GM23338 (cell line): ENCODE measurements at regions not wholly inside any gene's neighbourhood (a gene's known extent, or its start where the extent isn't known, plus 50 kb on each side); places are given as distances from the start of the nearest gene placed in this dataset.

Experiments used
- ATAC-seq: fragments of 200-7000 bp; cut with Tn5 transposase; 3 replicates; pipeline ENCODE4 v1.9.1; 2020
- DNase-seq: peaks from one replicate; pipeline ENCODE4 v3.0.0-alpha.2; 2015; ENCODE audit warnings: low spot score
- H2AFZ ChIP-seq: fragments of 200-600 bp; sonication (generic); 2 replicates; pipeline ENCODE4 v1.8.0; 2016; ENCODE audit warnings: antibody characterized with exemption, mild to moderate bottlenecking, moderate library complexity
- H3F3A ChIP-seq: fragments of 200-600 bp; sonication (generic); replicated peaks from 2 replicates; pipeline ENCODE4 v1.8.0; 2017; ENCODE audit warnings: antibody characterized with exemption, mixed run types, low read depth
- H3K27ac ChIP-seq: fragments of 200-600 bp; sonication (generic); 2 replicates; pipeline ENCODE4 v1.6.1; 2016; ENCODE audit warnings: low read depth
- H3K27me3 ChIP-seq: fragments of 200-600 bp; sonication (generic); 2 replicates; pipeline ENCODE4 v1.8.0; 2016; ENCODE audit warnings: mild to moderate bottlenecking, mixed run types, moderate library complexity; ENCODE audit not compliant: insufficient read depth
- H3K36me3 ChIP-seq: fragments of 200-600 bp; sonication (generic); 2 replicates; pipeline ENCODE4 v1.8.0; 2016; ENCODE audit warnings: mild to moderate bottlenecking; ENCODE audit not compliant: insufficient read depth
- H3K4me1 ChIP-seq: fragments of 200-600 bp; sonication (generic); 2 replicates; pipeline ENCODE4 v1.8.0; 2016; ENCODE audit warnings: mild to moderate bottlenecking, moderate library complexity; ENCODE audit not compliant: insufficient read depth
- H3K4me2 ChIP-seq: fragments of 200-600 bp; sonication (generic); 2 replicates; pipeline ENCODE4 v1.7.1; 2017; ENCODE audit warnings: mixed run types
- H3K4me3 ChIP-seq: fragments of 200-600 bp; sonication (generic); 2 replicates; pipeline ENCODE4 v1.6.1; 2016; ENCODE audit warnings: mixed run types
- H3K79me2 ChIP-seq: fragments of 200-600 bp; sonication (generic); replicated peaks from 2 replicates; pipeline ENCODE4 v1.8.0; 2017; ENCODE audit warnings: mild to moderate bottlenecking; ENCODE audit not compliant: insufficient read depth
- H3K9me2 ChIP-seq: fragments of 200-600 bp; sonication (generic); 2 replicates; pipeline ENCODE4 v1.8.0; 2017; ENCODE audit not compliant: insufficient read depth
- H4K20me1 ChIP-seq: fragments of 200-600 bp; sonication (generic); replicated peaks from 2 replicates; pipeline ENCODE4 v1.8.0; 2017; ENCODE audit warnings: mild to moderate bottlenecking; ENCODE audit not compliant: insufficient read depth
- H3K27ac Mint-ChIP-seq: 2 replicates; pipeline ENCODE4 v1.8.0; 2020; ENCODE audit warnings: inconsistent platforms, mild to moderate bottlenecking, moderate library complexity, mixed read lengths
- H3K27me3 Mint-ChIP-seq: 3 replicates; pipeline ENCODE4 v1.8.0; 2022; ENCODE audit warnings: low read depth, mild to moderate bottlenecking, moderate library complexity, mixed read lengths, inconsistent platforms; ENCODE audit not compliant: insufficient read depth, poor library complexity
- H3K36me3 Mint-ChIP-seq: 3 replicates; pipeline ENCODE4 v1.8.0; 2021; ENCODE audit warnings: low read depth, mild to moderate bottlenecking, inconsistent platforms, moderate library complexity, mixed read lengths
- H3K4me1 Mint-ChIP-seq: 3 replicates; pipeline ENCODE4 v1.8.0; 2020; ENCODE audit warnings: mild to moderate bottlenecking, inconsistent platforms, mixed read lengths
- H3K4me3 Mint-ChIP-seq: 3 replicates; pipeline ENCODE4 v1.8.0; 2021; ENCODE audit warnings: moderate library complexity, mild to moderate bottlenecking, inconsistent platforms, mixed read lengths
- H3K9me3 Mint-ChIP-seq: 3 replicates; pipeline ENCODE4 v1.8.0; 2020; ENCODE audit warnings: moderate library complexity, mild to moderate bottlenecking, inconsistent platforms, mixed read lengths
- CTCF ChIP-seq, 2 experiments: fragments of 200-600 bp in 1 of 2; sonication (generic) in 1 of 2; conservative IDR thresholded peaks; 2 replicates each; pipeline versions ENCODE4 v1.5.1 to v1.6.1; 2016 to 2017; ENCODE audit warnings: antibody characterized with exemption in 2 of 2, low read depth in 2 of 2, mild to moderate bottlenecking in 2 of 2, moderate library complexity in 1 of 2
- ETS1 ChIP-seq: IDR thresholded peaks from 2 replicates; pipeline ENCODE4 v1.6.1; 2016; ENCODE audit warnings: antibody characterized with exemption
- EZH2 ChIP-seq: fragments of 200-600 bp; sonication (generic); IDR thresholded peaks from one replicate; pipeline ENCODE4 v1.8.0; 2017; ENCODE audit warnings: antibody characterized with exemption, mild to moderate bottlenecking, low read depth; ENCODE audit not compliant: unreplicated experiment
- EZH2phosphoT487 ChIP-seq: fragments of 200-600 bp; sonication (generic); IDR thresholded peaks from one replicate; pipeline ENCODE4 v1.8.1; 2018; ENCODE audit warnings: antibody characterized with exemption; ENCODE audit not compliant: unreplicated experiment
- JUNB ChIP-seq: IDR thresholded peaks from one replicate; pipeline ENCODE4 v1.6.1; 2016; ENCODE audit warnings: antibody characterized with exemption; ENCODE audit not compliant: unreplicated experiment
- NANOG ChIP-seq: IDR thresholded peaks from 2 replicates; pipeline ENCODE4 v1.6.1; 2016; ENCODE audit warnings: antibody characterized with exemption, borderline replicate concordance
- REST ChIP-seq: IDR thresholded peaks from one replicate; pipeline ENCODE4 v1.6.1; 2018; ENCODE audit warnings: antibody characterized with exemption; ENCODE audit not compliant: unreplicated experiment
- STAT1 ChIP-seq: IDR thresholded peaks from one replicate; pipeline ENCODE4 v1.6.1; 2016; ENCODE audit warnings: antibody characterized with exemption; ENCODE audit not compliant: unreplicated experiment
- ZNF331 ChIP-seq: fragments of 250-450 bp; sonication (Bioruptor Pico); IDR thresholded peaks from 2 replicates; pipeline ENCODE4 v1.5.0; 2020; ENCODE audit warnings: low read depth, mild to moderate bottlenecking, moderate library complexity
- ZNF462 ChIP-seq: fragments of 250-450 bp; sonication (Bioruptor Pico); IDR thresholded peaks from 2 replicates; pipeline ENCODE4 v1.5.0; 2020; ENCODE audit warnings: mild to moderate bottlenecking, moderate library complexity

GRCh38 chr12:132417741-132418140 lies 72.2 kb upstream of the FBRSL1 start:
- Histone ChIP-seq H4K20me1 (no peaks in the 10 kb centered on the region), H2AFZ (no peak overlapping the region), H3F3A (no peaks in the 10 kb centered on the region), H3K9me2 (no peaks in the 10 kb centered on the region), H3K27ac (no peak overlapping the region), H3K79me2 (no peaks in the 10 kb centered on the region), H3K27me3 (peaks cover 54% of the 10 kb centered on the region), H3K36me3 (no peaks in the 10 kb centered on the region), H3K4me1 (no peaks in the 10 kb centered on the region), H3K4me2 (no peak overlapping the region), H3K4me3 (no peak overlapping the region)
- DNase-seq (no peak), ATAC-seq (no peak)
- H3K4me3 Mint-ChIP-seq, result no peak overlapping the region
- no peaks in the 10 kb centered on the region; the same call in 2 of the 3 replicates for H3K36me3 Mint-ChIP-seq
- H3K4me1 Mint-ChIP-seq, result peaks cover 3% of the 10 kb centered on the region
- H3K27me3 Mint-ChIP-seq, result peaks cover 54% of the 10 kb centered on the region
- H3K9me3 Mint-ChIP-seq, result peaks cover 3% of the 10 kb centered on the region; the same call in 2 of the 3 replicates
- TF ChIP-seq EZH2phosphoT487, result no peak
- TF ChIP-seq JUNB, result no peak
- no peak overlapping the region for H3K27ac Mint-ChIP-seq

GRCh38 chr12:132416827-132417226 lies 73.1 kb upstream of the FBRSL1 start:
- no peak overlapping the region for H3K27ac ChIP-seq
- DNase-seq (no peak), ATAC-seq (no peak)
- Mint-ChIP-seq H3K27me3 (peaks cover 46% of the 10 kb centered on the region), H3K4me3 (no peak overlapping the region), H3K4me1 (no peaks in the 10 kb centered on the region; the same call in 2 of the 3 replicates), H3K27ac (no peak overlapping the region), H3K9me3 (no peaks in the 10 kb centered on the region; the same call in 1 of the 3 replicates), H3K36me3 (no peaks in the 10 kb centered on the region; the same call in 2 of the 3 replicates)
- no peaks in the 10 kb centered on the region for H3K4me1 ChIP-seq
- no peaks in the 10 kb centered on the region for H4K20me1 ChIP-seq
- H3K9me2 ChIP-seq, result no peaks in the 10 kb centered on the region
- H3F3A ChIP-seq, result no peaks in the 10 kb centered on the region
- H3K27me3 ChIP-seq, result peaks cover 45% of the 10 kb centered on the region
- H3K79me2 ChIP-seq, result no peaks in the 10 kb centered on the region
- no peak overlapping the region for H2AFZ ChIP-seq
- H3K4me2 ChIP-seq, result no peak overlapping the region
- H3K4me3 ChIP-seq, result no peak overlapping the region
- no peaks in the 10 kb centered on the region for H3K36me3 ChIP-seq
- TF ChIP-seq ZNF462 (CRISPR knock-in tag) (no peak), ZNF331 (no peak), STAT1 (no peak), EZH2 (no peak), REST (no peak), CTCF (conservative IDR thresholded peaks at IDR 0.05; ENCODE audit: low read depth in 2 of 2) (no peak), NANOG (no peak), ETS1 (no peak)
